Left lung (tissue), 4 donors: ENCODE measurements at regions not wholly inside any gene's neighbourhood (a gene's known extent, or its start where the extent isn't known, plus 50 kb on each side); places are given as distances from the start of the nearest gene placed in this dataset.
A peak's percentile ranks its signal among the peaks of the same experiment; 100 is the strongest.

Experiments
- ATAC-seq: fragments of 200-7000 bp; cut with Tn5 transposase; one replicate; pipeline ENCODE4 v1.9.1; 2020; ENCODE audit warnings: moderate library complexity
- DNase-seq, 4 donors: peaks; one replicate each; pipeline ENCODE4 v3.0.0-alpha.2; 2013 to 2020
- H3K27ac ChIP-seq, 2 donors: fragments of 200-600 bp; sonication (generic) in 1 of 2; one replicate each; pipeline versions ENCODE4 v1.5.0 to v1.8.0; 2020 to 2021
- H3K27me3 ChIP-seq, 2 donors: fragments of 200-600 bp; sonication (generic) in 1 of 2; one replicate each; pipeline versions ENCODE4 v1.5.0 to v1.8.0; 2020 to 2021
- H3K36me3 ChIP-seq, 2 donors: fragments of 200-600 bp; sonication (generic) in 1 of 2; one replicate each; pipeline versions ENCODE4 v1.5.0 to v1.8.0; 2020 to 2021
- H3K4me1 ChIP-seq, 2 donors: fragments of 200-600 bp; one replicate each; pipeline ENCODE4 v1.8.0; 2021
- H3K4me3 ChIP-seq, 2 donors: fragments of 200-600 bp; sonication (generic) in 1 of 2; one replicate each; pipeline versions ENCODE4 v1.5.0 to v1.8.0; 2020 to 2021; ENCODE audit warnings: mild to moderate bottlenecking in 1 of 2
- H3K9me3 ChIP-seq, 2 donors: fragments of 200-600 bp; sonication (generic) in 1 of 2; one replicate each; pipeline versions ENCODE4 v1.5.0 to v1.8.0; 2020 to 2021
- intact Hi-C, 2 donors: fragments of 100-400 bp; cut with DNase I; formaldehyde crosslinking; loops; one replicate each; pipeline versions ENCODE4 v1.11.2 to v1.14.2; 2022
- TF ChIP-seq, protein P1 (sequence below), 2 donors: fragments of 200-600 bp; sonication (generic) in 1 of 2; IDR thresholded peaks; one replicate each; pipeline versions ENCODE4 v1.5.0 to v1.8.0; 2021; ENCODE audit warnings: antibody characterized with exemption in 2 of 2
- donor health status: DM: no; HTN: yes; CAD: no.
- donor health status: DM: no; HTN: no; CAD: no.

- no peaks in the 10 kb centered on the region for H3K36me3 ChIP-seq
- H3K27me3 ChIP-seq: no peaks in the 10 kb centered on the region
- H3K4me3 ChIP-seq: no peak overlapping the region
- peak overlapping the region in 1 of 2 donors; percentile 41 for H3K27ac ChIP-seq
- no peaks in the 10 kb centered on the region for H3K9me3 ChIP-seq
- DNase-seq: no peak
- ATAC-seq: no peak
- TF ChIP-seq, protein P1, sequence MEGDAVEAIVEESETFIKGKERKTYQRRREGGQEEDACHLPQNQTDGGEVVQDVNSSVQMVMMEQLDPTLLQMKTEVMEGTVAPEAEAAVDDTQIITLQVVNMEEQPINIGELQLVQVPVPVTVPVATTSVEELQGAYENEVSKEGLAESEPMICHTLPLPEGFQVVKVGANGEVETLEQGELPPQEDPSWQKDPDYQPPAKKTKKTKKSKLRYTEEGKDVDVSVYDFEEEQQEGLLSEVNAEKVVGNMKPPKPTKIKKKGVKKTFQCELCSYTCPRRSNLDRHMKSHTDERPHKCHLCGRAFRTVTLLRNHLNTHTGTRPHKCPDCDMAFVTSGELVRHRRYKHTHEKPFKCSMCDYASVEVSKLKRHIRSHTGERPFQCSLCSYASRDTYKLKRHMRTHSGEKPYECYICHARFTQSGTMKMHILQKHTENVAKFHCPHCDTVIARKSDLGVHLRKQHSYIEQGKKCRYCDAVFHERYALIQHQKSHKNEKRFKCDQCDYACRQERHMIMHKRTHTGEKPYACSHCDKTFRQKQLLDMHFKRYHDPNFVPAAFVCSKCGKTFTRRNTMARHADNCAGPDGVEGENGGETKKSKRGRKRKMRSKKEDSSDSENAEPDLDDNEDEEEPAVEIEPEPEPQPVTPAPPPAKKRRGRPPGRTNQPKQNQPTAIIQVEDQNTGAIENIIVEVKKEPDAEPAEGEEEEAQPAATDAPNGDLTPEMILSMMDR (IDR thresholded peaks at IDR 0.05): no peak
- intact Hi-C loops: no loop called here
- no peaks in the 10 kb centered on the region for H3K4me1 ChIP-seq
Observed at GRCh38 chr20:17807651-17808050, 107.9 kb downstream of the BANF2 start.

GRCh38 chr20:17806739-17807441 is 107.1 kb downstream of the BANF2 start:
- intact Hi-C loops: no loop called here
- no peaks in the 10 kb centered on the region for H3K36me3 ChIP-seq
- no peak overlapping the region for H3K4me3 ChIP-seq
- no peaks in the 10 kb centered on the region for H3K27me3 ChIP-seq
- TF ChIP-seq, protein P1 (IDR thresholded peaks at IDR 0.05): no peak
- H3K4me1 ChIP-seq: no peaks in the 10 kb centered on the region
- ATAC-seq: peak; percentile 68
- H3K9me3 ChIP-seq: no peaks in the 10 kb centered on the region
- peak overlapping the region; percentile 37 to 69 for H3K27ac ChIP-seq
- DNase-seq: peak in 3 of 4 donors; percentile 62 to 94 (median 89)

DNA sequence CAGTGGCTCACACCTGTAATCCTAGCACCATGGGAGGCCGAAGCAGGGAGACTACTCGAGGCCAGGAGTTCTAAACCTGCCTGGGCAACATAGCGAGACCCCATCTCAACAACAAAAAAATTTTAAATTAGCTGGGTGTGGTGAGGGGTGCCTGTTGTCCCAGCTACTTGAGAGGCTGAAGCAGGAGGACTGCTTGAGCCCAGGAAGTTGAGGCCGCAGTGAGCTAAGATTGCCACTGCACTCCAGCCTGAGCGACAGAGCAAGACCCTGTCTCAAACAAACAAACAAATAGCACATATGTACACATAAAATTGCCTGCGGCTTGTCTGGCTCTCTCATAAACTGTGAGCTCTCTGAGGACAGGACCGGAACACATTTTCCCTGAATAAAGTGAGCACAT is 106.3 kb downstream of the BANF2 start:
- intact Hi-C loops: no loop called here
- no peaks in the 10 kb centered on the region for H3K9me3 ChIP-seq
- ATAC-seq: no peak
- H3K27ac ChIP-seq: peak overlapping the region; percentile 37 to 69
- no peaks in the 10 kb centered on the region for H3K4me1 ChIP-seq
- no peaks in the 10 kb centered on the region for H3K36me3 ChIP-seq
- H3K4me3 ChIP-seq: no peak overlapping the region
- DNase-seq: no peak
- TF ChIP-seq, protein P1 (IDR thresholded peaks at IDR 0.05): no peak
- no peaks in the 10 kb centered on the region for H3K27me3 ChIP-seq

- intact Hi-C loops: no loop called here
- Histone ChIP-seq H3K4me3 (no peak overlapping the region), H3K27me3 (no peaks in the 10 kb centered on the region), H3K9me3 (no peaks in the 10 kb centered on the region), H3K36me3 (no peaks in the 10 kb centered on the region), H3K27ac (no peak overlapping the region), H3K4me1 (no peaks in the 10 kb centered on the region)
- DNase-seq: no peak
- no peak for ATAC-seq
- TF ChIP-seq, protein P1 (IDR thresholded peaks at IDR 0.05): no peak
Observed at GRCh38 chr20:17803765-17804164, 104.0 kb downstream of the BANF2 start.

DNA sequence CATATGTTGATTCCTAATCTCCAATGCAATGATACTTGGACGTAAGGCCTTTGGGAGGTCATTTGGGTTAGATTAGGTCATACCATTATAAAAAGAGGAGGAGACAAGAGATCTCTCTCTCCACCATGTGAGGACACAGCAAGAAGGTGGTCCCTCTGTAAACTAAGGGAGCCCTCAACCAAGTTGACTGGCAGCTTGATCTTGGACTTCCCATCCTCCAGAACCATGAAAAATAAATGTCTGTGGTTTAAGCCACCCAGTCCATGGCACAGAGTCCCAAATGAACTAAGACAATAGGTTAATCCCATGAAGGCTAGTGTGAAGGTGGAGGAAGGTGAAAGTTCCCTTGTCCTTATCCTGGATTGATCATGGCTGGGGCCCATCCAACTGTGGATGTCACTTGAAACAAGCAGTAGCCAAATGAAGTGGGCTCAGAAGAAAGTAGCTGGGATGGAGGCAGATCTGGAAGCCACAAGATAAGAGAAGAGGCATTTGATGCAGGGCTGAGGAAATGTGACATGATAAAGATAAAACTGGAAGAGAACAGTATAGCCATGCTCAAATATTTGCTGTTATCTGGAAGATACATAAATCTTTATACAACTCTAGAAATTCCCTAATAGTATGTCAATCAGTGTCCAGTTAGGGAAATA is 99.9 kb downstream of the BANF2 start:
- DNase-seq (no peak), ATAC-seq (no peak)
- Histone ChIP-seq H3K9me3 (no peaks in the 10 kb centered on the region), H3K27ac (no peak overlapping the region), H3K4me3 (no peak overlapping the region), H3K4me1 (peaks cover 3 to 9% of the 10 kb centered on the region in 2 donors), H3K36me3 (no peaks in the 10 kb centered on the region), H3K27me3 (no peaks in the 10 kb centered on the region)
- TF ChIP-seq, protein P1 (IDR thresholded peaks at IDR 0.05): no peak
- intact Hi-C loops: no loop called here
